GM18498 (cell line): ENCODE measurements at regions not wholly inside any gene's neighbourhood (a gene's known extent, or its start where the extent isn't known, plus 50 kb on each side); places are given as distances from the start of the nearest gene placed in this dataset.
"Not testable (repeated sequence)": the region's sequence is repeated elsewhere in the genome, so short reads cannot be mapped to it uniquely, and the experiment has no call there.

ENCODE experiments used
- ATAC-seq: cut with Tn5 transposase; IDR thresholded peaks from one replicate; pipeline ENCODE4 v1.9.1; 2021; ENCODE audit warnings: mild to moderate bottlenecking, moderate library complexity; ENCODE audit not compliant: unreplicated experiment

- ATAC-seq: not testable (repeated sequence)
These were observed 78.8 kb downstream of the RFLNA start for GRCh38 chr12:124373701-124374100.

DNA sequence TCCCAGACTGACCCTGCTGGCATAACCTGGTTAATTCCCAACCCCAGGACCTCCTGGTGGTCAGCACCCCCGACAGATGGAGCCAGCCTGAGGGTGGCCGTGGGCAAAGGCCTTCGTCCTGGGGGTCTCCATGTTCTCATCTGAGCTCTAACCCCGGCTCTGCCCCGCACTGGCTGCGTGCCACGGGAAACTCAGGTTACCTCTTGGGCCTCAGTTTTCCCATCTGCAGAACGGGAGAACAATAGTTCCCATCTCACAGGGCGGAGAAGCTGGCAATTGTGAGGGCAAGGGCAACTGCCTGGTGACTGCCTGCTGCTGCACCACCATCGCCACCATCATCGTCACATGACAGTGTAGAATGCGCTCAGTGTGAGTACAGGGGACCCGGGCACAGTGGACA is 77.9 kb downstream of the RFLNA start:
- no peak for ATAC-seq

DNA sequence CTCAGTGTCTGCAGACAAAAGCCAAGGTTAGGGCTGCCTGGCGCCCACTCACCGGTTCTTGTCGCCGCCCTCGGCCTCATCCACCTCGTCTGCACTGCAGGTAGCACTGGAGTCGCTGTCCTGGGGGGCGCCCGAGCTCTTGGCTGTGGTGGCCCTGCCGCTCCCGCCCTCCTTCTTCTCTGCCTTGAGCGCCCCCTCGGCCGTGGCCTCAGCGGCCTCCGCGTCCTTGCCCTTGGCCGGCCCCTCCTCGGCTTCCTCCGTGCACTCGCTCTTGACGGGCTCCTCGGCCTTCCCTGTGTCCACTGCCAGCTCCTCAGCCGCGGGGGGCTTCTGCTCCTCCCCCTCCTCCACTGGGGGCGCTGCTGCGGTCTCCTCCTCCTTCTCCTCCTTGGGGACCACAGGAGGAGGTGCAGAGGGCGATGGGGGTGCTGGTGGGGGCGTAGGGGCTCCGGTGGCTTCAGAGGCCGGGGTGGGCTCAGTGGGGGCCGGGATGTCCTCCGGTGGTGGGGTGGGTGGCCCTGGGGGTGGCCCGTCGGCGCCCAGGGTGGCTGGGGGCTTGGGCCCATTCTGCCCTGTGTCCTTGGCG is 77.2 kb downstream of the RFLNA start:
- no peak for ATAC-seq

GRCh38 chr12:124371366-124371765 is 76.5 kb downstream of the RFLNA start:
- no peak for ATAC-seq

GRCh38 chr12:124370851-124371250 is 76.0 kb downstream of the RFLNA start:
- ATAC-seq: no peak

DNA sequence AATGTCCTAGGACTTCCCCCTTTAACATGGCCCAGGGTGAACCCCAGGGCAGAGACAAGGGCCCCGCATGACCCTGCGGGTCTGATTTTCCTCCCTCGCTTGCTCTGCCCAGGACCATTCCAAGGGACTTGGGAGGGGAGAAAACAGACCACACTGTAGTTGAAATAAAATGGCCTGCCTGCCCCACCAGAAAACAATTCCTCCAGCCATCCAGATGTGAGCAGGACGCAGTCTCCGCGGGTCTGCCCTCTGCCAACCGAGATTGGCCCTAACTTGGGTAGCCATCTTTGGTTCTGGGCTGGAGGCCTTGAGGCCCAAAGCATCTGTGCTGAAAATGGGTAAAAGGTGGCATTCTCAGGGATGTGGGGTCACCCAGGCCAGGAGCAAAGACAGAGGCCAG is 75.5 kb downstream of the RFLNA start:
- ATAC-seq: no peak

DNA sequence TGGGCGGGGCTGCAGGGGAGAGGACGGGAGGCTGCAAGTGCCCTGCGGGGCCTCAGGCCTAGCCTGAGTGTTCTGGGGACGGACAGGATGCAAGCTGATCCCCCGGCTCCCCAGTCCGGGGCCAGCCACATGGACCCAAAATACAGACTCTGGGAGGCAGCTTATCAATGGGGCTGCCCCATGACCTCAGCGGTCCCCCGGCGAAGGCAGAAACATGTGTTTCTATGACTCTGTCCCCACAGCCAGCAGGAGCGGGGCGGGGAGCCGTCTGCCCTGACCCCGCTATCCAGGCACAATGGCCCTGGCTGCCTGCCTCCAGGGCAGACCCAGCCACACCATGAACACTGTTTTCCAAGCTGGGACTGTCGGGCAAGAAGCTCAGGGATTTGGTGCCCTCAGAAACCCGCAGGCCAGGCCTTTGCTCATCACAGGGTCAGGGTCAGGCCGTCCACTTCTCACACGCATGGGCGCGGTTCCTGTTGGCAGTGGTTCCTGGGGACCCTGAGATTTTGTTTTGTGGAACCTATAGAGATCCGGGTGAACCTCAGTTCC is 75.0 kb downstream of the RFLNA start:
- ATAC-seq: no peak

- no peak for ATAC-seq
These were observed 74.3 kb downstream of the RFLNA start for GRCh38 chr12:124369055-124369826.

DNA sequence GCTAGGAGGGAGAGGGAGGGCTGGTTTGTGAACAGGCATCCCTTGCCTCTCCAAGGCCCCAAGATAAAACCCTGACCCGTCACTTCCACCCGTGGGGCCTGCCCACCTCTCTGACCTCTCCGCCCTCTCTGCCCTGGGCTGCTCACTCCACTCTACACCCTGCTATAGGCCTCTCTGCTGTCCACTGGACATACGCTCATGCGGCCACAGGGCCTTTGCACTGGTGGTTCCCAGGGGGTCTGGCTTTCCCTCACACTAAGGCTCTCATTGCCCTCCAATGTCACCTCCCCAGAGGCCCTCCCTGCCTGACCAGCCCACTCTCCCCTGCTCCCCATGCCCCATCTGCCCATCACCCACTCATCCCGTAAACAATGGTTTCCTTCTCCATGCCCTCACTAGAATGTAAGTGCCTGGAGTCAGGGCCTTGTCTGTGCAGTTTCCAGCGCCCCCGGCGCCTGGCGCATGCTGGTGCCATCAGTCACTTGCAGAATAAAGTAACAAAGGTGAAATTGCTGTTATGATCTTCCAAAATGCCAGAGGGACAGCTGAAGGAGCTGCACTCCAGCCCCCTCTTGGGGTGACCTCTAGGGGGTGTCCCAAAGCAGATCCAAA is 73.6 kb downstream of the RFLNA start:
- ATAC-seq: no peak

GRCh38 chr12:124365726-124366430 is 71.0 kb downstream of the RFLNA start:
- no peak for ATAC-seq
